Stimulated activated CD4-positive, alpha-beta T cell treated with anti-CD3 and anti-CD28 coated beads, Interleukin-4, amount 100 ng/mL, for 24 hours (primary cell): ENCODE measurements at regions not wholly inside any gene's neighbourhood (a gene's known extent, or its start where the extent isn't known, plus 50 kb on each side); places are given as distances from the start of the nearest gene placed in this dataset.
A peak's percentile ranks its signal among the peaks of the same experiment; 100 is the strongest.
"Not testable (repeated sequence)": the region's sequence is repeated elsewhere in the genome, so short reads cannot be mapped to it uniquely, and the experiment has no call there.

Experiments
- DNase-seq: peaks from one replicate; pipeline ENCODE4 v3.0.0-alpha.2; 2020

DNA sequence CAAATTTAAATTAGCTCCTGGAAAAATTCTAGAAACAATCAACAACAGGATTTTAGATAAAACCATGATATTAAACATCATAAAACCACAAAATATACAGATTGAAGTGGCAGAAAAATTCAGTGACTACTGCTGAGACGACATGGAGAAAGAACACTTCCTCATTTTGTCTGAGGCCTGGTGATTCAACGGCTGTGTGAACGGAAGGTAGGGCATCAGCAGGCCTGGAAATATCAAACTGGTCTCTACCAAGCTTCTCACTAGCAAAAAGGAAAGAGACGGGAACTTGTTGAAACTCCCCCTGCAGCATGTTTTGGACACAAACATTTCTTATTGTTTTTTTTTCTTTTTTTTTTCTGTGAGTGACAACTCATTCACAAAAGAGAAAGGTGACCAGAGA lies 58.0 kb upstream of the AHI1 start:
- DNase-seq, result no peak

DNA sequence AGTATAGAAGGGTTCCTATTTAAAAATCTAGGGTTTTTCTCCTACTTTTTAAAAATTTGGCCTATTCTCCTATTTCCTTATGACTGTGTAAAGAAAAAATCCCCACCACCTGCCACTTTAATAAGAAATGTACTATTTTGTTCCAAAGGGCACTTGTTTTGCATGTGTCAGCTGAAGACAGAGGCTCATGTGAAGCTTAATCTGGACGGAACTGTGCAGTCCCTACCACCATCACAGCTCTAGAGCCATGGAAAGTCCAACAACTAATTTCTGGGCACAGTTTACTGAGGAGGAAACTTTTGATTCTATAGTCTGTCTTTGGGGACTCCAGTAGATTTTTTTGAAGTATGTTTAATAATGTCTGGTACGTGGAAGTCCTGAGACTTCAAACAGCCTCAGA lies 60.0 kb upstream of the AHI1 start:
- no peak for DNase-seq

DNA sequence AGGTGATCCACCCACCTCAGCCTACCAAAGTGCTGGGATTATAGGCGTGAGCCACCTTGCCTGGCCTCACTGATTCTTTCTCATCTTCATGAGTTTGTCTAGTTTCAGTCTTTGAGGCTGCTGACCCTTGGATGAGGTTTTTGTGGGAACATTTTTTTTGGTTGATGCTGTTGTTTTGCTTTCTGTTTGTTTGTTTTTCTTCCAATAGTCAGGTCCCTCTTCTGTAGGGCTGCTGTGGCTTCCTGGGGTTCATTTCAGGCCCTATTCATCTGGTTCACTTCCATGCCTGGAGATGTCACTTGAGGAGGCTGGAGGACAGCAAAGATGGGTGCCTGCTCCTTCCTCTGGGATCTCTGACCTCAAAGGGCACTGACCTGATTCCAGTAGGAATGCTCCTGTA lies 68.1 kb upstream of the AHI1 start:
- not testable (repeated sequence) for DNase-seq

DNA sequence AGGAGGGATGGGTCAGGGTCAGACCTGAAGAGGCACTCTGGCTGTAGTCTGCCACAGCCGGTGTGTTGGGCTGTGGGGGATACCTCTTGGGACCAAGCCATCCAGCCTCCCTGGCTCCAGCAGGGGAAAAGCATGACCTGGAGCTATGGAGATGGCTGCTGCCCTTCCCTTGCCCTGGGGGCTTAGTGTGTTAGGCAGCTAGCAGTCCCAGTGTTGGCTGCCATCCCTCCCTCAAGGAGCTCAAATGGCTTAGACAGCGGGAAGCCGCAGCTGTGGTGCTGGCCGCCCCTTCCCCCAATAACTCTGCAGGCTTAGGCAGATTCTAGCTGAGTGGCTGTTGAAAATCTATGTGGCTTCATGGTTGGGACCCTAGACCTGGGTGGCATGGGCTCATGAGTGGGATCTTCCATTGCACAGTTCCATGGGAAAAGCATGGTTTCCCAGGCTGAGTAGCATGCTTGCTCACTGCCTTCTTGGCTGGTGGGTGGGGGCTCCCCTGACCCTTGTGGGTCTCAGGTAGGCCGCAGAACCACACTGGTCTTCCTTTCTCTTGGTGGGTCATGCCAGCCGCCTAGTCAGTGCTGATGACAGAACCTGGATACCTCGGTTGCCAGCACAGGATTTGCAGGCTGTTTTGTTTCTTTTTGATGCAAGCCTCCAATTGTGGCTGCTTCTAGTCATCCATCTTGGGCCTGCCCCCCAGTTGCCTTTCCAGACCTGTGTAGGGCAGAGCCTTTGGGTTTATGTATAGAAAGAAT lies 69.0 kb upstream of the AHI1 start:
- no peak for DNase-seq

DNA sequence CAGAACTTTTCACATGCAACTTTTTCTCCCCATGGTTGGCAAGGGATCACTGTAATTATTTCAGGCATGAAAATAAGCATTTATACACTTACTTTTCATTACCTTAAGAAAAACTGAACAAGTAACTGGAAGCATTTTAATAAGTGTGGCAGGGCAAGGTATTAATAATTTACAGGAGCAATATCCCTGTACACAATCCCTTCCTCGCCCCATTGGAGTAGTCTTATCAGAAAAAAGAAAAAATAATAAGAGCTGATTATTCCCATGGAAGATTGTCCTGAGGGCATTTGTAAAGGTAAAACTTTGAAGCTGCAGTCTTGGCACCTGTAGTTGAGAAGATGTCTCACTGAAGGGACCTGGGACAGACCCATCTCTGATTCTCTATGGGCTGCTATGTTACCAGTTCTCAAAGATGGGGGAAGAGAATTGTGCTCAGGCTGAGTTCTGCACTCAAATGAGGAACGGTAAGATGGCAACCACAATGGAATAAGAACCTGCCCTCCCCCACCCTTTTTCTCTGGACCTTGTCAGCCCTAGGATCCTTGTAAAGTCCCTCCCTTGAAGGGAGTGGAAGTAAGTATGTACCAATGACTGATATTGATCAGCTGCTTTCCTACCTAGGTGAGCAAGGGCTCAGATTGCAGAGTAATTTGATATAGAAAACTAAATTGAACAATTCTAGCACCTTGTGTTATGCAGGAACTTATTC lies 70.0 kb upstream of the AHI1 start:
- DNase-seq, result no peak

DNA sequence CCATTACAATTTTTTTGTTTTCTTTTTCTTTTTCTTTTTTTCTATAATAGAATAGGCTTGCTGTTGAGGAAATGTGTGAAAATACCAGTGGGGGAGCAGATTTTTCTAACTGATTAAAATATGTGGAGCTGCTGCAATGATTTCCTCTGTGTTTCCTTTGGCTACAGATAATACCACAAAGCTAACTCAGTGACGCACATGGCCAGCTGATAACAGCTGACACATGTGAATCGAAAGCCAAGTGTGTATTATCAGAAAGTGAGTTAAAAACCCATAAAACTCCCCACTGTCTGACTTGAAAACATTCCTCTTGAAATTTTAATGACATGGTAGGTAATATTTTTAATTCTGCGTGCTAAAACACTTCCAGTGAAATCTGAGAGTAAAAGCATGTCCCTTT lies 70.8 kb upstream of the AHI1 start:
- peak; percentile 28 for DNase-seq

DNA sequence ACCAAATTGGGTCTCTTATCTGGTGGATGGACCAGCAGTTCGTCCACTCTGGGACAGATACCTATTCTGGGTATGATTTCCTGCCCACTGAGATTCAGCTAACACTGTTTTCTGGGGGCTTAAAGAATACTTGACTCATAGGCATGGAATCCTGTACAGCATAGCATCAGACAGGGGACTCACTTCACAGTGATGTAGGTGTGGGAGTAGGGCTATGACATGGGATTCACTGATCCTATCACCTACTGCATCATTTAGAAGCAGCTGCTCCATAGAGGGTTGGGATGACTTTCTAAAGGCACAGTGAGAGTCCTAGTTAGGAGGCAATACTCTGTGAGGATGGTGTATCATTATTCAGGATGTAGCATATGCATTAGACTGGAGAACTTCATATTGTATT lies 74.5 kb upstream of the AHI1 start:
- no peak for DNase-seq

DNA sequence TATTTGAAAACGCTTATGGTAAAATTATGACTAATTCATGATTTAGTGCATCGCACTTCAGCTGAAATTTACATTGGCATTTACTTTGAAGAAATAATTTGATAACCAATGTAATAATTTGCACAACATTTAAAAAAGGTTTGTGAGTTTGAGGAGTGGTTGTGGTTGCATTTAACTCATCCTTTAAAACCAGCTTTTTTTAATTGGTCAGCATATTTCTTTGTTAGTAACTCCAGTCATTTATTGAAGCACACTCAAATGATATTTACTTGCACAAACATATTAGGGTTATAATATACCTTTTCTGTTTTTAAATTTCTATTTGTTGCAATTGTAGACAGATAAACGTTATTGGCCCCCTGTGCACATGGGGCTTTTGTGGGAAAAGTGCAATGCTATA lies 78.1 kb upstream of the AHI1 start:
- DNase-seq, result no peak

DNA sequence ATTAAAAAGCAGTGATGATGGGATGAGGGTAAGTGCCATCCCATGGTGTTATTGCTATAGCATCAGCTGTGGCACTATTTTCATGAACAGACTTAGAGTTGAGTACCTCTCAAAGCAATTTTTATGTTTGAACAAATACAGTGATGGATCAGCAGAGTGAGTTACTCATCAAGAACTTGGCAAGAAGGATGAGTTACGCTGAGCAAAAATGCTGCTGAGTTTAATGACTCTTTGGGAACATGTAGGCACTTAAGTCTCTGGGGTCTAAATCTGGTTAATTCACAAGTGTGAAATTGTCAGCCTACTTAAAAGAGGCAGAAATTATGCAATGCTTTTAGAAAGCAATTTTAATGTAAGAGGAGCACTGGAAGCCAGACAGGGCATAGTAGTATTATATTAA lies 78.5 kb upstream of the AHI1 start:
- no peak for DNase-seq

DNA sequence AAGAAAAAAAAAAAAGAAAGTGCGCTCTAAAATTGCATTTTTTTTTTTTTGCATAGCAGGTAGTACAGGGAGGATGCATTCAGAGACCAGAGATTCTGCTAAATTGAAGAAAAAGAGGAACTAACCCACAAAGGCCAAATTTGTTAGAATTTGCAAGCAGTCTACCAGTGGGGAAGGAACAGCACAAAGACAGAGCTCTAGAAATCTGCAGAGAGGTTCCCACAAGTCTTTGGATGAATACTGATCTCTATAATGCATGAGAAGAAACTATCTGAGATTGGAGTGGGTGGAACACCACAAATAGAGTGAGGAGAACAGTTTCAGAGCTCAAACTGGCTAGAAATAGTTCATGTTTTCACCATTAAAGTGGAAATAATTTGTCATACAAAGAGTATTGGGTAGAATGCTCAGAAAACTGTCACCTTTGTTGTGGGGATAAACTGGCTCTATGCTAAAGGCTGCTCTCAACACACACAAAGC lies 79.6 kb upstream of the AHI1 start:
- no peak for DNase-seq

DNA sequence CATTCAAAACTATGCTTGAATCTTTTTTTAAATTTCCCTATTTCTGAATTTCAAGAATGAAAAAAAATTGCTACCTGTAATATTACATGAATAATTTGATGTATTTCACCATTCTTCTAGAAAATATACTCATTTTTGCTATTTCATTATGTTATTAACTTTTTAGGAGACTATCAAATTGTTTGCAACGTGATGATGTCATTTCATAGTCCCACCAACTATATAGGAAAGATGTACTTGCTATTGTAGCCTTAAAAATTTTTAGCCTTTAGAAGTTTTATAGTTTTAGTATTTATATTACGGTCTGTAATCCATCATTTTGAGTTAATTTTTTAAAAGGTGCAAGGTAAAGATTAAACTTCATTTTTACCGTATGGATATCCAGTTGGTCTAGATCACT lies 81.4 kb upstream of the AHI1 start:
- DNase-seq, result no peak

DNA sequence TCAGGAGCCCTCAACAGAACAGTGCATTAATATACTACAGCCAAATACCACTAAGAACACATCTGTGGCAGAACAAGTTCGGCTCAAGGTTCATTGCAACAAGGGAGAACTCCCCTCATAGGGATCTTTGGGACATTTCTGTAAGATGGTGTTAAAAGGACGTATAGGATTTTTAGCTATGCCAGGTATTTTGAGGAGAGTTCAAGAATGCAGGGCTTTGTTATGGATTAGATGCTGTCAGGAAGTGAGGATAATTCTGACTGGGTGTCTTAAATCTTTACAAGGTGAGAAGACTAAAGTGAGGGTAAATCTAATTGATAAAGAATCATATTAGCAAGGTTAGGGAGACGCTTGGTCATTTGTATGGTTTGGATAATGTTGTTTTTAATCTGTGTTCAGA lies 83.7 kb upstream of the AHI1 start:
- no peak for DNase-seq

DNA sequence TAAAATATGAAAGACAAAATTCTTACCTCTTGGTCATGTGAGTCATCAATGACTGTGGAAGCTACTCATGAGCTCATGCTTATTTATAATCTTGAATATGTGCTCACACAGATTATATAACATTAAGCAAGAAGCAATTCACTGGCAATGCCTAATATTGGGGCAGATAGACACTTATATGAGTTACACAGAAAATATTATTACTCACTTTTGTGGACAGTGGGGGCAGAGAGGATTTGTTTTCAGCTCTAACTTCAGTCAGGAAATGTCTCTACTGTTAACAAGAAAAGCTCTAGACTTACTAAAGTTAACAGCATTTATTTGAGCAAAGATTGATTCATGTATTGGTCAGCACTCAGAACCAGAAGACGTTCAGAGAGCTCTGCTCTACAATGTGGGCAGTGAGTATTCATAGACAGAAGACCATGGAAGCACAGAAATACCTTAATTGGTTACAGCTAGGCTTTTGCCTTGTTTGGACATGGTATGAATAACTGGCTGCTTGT lies 85.8 kb upstream of the AHI1 start:
- DNase-seq, result no peak

DNA sequence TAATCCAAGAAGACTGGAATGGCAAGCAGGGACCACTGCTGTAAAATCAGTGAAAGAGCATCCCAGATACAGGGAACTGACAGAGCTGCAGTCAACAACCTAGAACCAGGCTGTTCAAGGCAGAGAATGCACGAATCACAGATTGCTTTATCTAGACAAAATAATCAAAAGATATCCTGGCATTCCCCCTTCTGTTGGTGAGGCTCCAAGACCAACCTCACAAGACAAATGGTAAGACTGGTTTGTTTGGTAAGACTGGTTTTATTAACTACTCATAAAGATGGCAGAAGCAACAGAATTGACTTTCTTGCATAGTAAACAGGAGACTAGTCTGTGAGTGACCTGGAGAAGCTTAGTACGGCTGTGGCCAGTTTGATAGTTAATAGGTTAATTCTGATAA lies 88.8 kb upstream of the AHI1 start:
- no peak for DNase-seq

DNA sequence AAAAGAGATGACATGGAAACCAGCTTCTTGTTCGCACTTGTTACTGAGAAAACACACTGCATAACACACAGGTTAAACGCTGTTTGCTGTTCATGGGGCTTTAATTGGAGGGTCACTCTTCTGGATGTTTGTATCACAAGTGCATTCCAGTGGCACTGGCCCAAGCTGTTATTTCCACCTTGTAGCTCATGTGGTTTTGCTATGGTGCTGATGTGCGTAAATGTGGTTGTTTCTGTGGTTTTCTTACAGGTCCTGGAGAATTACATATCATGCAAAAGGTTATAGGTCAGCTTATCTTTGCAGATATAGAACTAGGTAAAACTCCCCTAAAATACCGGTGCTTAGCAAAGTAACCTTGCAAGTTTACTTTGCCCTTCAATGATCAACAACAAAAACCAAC lies 89.3 kb upstream of the AHI1 start:
- DNase-seq, result no peak

DNA sequence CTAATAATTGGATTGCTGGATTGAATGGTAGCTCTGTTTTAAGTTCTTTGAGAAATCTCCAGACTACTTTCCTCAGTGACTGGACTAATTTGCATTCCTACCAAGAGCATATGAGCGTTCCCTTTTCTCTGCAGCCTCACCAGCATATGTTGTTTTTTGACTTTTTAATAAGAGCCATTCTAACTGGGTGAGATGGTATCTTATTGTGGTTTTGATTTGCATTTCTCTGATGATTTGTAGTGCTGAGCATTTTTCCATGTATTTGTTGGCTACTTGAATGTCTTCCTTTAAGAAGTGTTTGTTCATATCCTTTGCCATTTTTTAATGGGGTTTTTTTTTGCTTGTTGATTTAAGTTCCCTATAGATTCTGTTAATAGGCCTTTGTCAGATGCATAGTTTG lies 94.7 kb upstream of the AHI1 start:
- no peak for DNase-seq

DNA sequence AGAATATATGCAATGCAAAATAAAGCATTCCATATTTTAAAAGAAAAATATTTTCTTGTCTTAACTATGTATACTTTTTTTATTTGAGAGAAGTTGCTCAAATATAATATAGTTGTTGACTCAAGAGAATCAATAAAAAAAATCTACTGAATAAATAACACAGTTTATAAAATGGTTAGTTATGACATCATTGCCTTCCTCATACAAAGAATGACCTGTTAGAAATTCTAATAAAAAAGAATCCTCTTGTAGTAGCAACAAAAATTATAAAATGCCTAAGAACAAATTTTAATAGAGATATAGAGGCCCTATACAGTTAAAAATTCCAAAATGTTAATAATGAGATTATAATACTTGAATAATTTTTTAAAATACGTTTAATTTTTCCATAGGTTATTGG lies 96.5 kb upstream of the AHI1 start:
- no peak for DNase-seq

DNA sequence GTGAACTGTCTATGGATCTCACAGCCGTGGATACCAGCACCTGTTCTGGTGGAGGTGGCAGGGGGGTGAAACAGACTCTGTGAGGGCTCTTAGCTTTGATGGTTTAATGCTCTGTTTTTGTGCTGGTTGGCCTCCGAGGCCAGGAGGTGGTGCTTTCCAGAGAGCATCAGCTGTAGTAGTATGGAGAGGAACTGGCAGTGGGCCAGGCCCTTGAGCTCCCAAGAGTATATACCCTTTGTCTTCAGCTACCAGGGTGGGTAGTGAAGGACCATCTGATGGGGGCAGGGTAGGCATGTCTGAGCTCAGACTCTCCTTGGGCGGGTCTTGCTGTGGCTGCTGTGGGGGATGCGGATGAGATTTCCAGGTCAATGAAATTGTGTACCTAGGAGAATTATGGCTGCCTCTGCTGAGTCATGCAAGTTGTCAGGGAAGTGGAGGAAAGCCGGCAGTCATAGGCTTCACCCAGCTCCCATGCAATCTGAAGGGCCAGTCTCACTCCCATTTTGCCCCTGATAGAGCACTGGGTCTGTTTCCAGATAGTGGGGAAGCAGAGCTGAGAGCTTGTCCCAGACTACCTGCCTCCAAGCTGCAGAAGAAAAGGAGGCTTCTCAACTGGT lies 102.7 kb upstream of the AHI1 start:
- no peak for DNase-seq

DNA sequence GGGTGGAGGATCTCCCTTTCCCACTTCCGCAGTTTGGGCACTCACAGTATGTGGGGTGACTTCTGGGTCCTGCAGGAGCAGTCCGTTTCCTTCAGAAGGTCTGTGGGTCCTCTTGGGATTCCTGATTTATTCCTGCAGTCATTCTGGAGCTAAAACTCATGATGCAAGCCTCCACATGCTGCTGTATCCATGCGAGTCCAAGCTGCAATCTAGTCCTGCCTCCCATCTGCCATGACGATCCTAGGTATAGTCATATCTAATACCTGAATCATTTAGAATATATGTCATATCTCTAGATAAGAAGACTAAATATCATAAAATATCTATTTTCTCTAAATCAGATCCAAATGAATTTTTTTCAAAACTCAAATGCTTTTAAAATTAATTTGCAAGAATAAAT lies 103.4 kb upstream of the AHI1 start:
- no peak for DNase-seq

DNA sequence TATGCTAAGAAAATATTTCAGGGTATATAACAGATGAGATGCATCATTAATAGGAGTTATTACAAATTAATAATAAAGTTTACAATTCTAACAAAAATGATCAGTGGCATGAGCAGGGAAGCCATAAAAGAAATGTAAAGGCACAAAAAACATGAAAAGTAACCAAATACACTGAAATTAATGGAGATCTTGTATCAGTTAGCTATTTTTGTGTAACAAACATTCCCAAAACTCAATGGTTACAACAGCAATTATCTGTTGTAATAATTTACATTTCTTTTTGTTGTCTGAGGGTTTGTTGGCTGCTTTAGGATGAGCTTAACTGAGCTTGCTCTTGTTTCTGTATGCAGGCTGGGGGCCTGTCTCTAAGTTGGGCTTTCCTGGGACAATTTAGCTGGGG lies 104.3 kb upstream of the AHI1 start:
- no peak for DNase-seq

DNA sequence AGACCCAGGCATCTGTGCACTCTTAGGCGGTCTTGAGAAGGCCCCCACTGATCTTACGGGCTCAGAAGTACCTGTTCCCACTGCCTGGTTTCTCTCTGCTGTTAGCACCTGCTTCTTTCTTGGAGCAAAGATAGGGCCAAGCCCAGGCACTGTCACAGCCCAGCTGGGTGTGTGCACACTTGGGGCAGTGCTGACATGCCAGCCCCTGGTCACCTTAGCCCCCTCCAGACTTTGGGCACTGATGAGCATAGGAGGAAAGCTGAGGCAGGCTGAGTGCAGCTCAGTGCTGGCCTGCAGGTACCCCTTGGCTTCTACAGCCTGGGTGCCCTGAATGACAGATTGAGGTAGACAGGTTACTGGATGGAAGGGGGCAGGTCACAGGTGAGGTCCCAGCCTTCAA lies 105.7 kb upstream of the AHI1 start:
- no peak for DNase-seq

DNA sequence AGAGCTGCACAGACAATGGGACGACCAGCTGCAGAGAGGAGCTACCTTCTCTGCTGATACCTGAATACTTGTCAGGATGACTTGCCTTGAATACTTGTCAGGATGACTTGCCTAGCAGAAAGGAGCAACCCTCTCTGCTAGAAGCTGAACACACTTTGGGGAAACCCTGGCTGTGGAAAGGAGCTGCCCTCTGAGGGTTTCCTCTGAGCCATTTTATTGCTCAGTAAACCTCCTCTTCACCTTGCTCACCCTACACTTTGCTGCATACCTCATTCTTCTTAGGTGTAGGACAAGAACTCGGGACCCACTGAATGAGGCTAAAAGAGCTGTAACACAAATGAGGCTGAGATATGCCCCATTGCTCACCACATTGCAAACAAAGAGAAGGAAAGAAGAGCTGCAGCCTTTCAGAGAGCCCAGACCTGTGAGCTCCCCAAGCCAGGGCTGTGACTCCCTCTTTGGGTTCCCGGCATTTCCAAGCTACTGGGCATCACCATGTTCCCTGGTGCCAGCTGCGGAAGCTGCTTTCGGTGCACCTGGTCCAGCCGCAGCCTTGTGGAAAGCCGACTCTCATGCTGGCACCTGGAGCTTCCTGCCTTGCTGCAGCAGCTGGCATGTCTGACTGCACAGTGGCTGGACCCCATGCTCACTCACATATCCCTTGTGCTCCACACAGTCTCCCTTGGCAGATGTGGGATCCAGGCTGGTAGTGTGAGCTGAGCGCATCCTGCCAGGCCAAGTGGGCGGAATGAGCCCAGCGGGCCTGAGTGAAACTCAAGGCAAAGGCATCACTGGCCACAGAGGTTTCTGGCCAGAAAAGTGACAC lies 106.7 kb upstream of the AHI1 start:
- DNase-seq, result no peak

DNA sequence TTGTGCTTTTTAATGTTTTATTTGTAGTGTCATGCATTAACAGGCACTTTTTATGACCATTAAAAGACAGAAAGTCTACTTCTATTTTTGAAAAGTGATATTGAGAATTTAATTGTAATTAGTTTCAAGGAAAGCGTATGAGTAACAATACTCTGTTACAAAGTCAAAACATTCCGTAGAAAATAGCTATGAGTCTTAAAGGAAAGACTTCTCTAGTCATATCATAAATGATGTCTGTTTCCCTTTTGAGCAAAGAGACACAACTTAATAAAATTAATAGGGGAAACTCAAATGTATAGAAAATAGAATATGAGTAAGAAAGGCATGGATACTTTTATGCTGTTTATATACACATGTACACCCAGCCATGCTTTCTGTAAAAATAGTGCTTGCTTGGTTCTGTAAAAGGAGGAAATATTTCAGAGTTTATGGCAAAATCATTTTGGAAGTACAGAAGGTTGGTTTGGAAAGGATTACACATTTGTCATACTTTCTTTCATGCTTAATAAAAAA lies 107.8 kb upstream of the AHI1 start:
- DNase-seq, result no peak
